Effector CD8-positive, alpha-beta T cell (primary cell): ENCODE measurements at regions not wholly inside any gene's neighbourhood (a gene's known extent, or its start where the extent isn't known, plus 50 kb on each side); places are given as distances from the start of the nearest gene placed in this dataset.
"Not testable (repeated sequence)": the region's sequence is repeated elsewhere in the genome, so short reads cannot be mapped to it uniquely, and the experiment has no call there.

Source experiments
- DNase-seq: peaks from one replicate; lab custom pipeline; 2025; lab: John Stamatoyannopoulos, UW

GRCh38 chr2:105536175-105536574, 137.3 kb upstream of the FHL2 start:
- DNase-seq: no peak

GRCh38 chr2:105529258-105529657, 130.4 kb upstream of the FHL2 start:
- not testable (repeated sequence) for DNase-seq

- no peak for DNase-seq
These were observed 127.4 kb upstream of the FHL2 start for GRCh38 chr2:105526000-105526925.

GRCh38 chr2:105525201-105525600, 126.3 kb upstream of the FHL2 start:
- DNase-seq: no peak

- DNase-seq: no peak
These were observed 123.8 kb upstream of the FHL2 start for GRCh38 chr2:105522645-105523044.

- DNase-seq: no peak
These were observed 122.8 kb upstream of the FHL2 start for GRCh38 chr2:105521616-105522015.

- DNase-seq: no peak
These were observed 122.3 kb upstream of the FHL2 start for GRCh38 chr2:105521176-105521575.

- no peak for DNase-seq
These were observed 120.7 kb upstream of the FHL2 start for GRCh38 chr2:105519516-105519915.

- no peak for DNase-seq
These were observed 120.0 kb upstream of the FHL2 start for GRCh38 chr2:105518897-105519296.

- DNase-seq: no peak
These were observed 119.2 kb upstream of the FHL2 start for GRCh38 chr2:105517814-105518705.

- no peak for DNase-seq
These were observed 116.9 kb upstream of the FHL2 start for GRCh38 chr2:105515581-105516415.

GRCh38 chr2:105514576-105514975, 115.7 kb upstream of the FHL2 start:
- no peak for DNase-seq

- no peak for DNase-seq
These were observed 112.1 kb upstream of the FHL2 start for GRCh38 chr2:105510761-105511528.

- DNase-seq: no peak
These were observed 110.6 kb upstream of the FHL2 start for GRCh38 chr2:105509269-105510086.

- not testable (repeated sequence) for DNase-seq
These were observed 108.0 kb upstream of the FHL2 start for GRCh38 chr2:105506860-105507259.

- no peak for DNase-seq
These were observed 105.6 kb upstream of the FHL2 start for GRCh38 chr2:105504459-105504858.

GRCh38 chr2:105502625-105503334, 103.9 kb upstream of the FHL2 start:
- no peak for DNase-seq

GRCh38 chr2:105498281-105498846, 99.5 kb upstream of the FHL2 start:
- DNase-seq: no peak

- no peak for DNase-seq
These were observed 98.2 kb upstream of the FHL2 start for GRCh38 chr2:105497094-105497493.
